Stimulated activated CD4-positive, alpha-beta T cell treated with anti-CD3 and anti-CD28 coated beads, Interleukin-1b, Interleukin-23, amount 100 ng/mL, for 24 hours (primary cell): ENCODE measurements at regions not wholly inside any gene's neighbourhood (a gene's known extent, or its start where the extent isn't known, plus 50 kb on each side); places are given as distances from the start of the nearest gene placed in this dataset.
"Not testable (repeated sequence)": the region's sequence is repeated elsewhere in the genome, so short reads cannot be mapped to it uniquely, and the experiment has no call there.

Experiments used
- DNase-seq, 4 experiments: peaks; one replicate each; pipeline ENCODE4 v3.0.0-alpha.2; 2020; ENCODE audit warnings: low read depth in 4 of 4, low spot score in 1 of 4

GRCh38 chr1:157233131-157233530, 94.9 kb upstream of the ETV3 start:
- DNase-seq: no peak

DNA sequence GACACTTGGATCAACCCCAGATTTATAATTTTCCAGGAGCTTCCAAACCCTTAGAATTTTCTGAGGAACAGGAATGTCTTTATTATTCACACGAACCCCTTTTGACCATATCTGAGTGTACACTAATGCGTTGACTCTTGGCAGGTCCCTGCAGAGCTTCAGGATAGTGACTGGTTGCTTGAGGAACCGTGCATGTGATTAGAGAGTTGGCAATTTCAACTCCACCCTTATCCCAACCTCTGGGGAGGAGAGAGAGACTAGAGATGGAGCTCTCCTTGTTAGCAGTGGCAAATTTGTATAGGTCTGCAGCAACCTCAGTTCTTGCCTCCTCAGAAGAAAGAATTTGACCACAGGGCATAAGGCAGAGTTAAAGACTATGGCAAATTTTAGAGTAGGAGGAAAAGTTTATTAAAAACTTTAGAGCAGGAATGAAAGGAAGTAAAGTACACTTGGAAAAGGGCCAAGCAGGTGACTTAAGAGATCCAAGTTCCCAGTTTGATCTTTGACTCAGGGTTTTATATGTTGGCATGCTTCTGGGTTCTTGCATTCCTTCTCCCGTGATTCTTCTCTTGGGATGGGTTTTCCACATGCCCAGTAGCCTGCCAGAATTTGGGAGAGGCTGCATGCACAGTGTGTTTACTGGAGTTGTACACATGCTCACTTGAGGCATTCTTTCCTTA, 93.8 kb upstream of the ETV3 start:
- no peak for DNase-seq

DNA sequence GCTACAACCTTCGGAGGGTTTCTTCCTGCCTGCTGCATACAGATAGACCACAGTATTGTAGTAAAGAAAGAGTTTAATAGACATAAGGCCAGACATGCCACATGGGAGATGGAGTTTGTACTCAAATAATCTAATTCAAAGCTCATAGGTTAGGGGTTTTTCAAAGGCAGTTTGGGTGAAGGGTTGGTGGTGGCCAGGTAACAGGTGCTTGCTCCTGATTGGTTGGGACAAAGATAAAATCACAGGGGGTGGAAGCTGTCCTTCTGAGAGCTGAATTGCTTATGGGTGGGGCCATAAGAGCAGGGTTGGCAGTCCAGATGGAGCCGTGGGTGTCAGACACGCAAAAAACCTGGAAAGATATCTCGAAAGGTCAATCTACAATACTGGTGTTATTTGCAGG, 92.3 kb upstream of the ETV3 start:
- no peak for DNase-seq

DNA sequence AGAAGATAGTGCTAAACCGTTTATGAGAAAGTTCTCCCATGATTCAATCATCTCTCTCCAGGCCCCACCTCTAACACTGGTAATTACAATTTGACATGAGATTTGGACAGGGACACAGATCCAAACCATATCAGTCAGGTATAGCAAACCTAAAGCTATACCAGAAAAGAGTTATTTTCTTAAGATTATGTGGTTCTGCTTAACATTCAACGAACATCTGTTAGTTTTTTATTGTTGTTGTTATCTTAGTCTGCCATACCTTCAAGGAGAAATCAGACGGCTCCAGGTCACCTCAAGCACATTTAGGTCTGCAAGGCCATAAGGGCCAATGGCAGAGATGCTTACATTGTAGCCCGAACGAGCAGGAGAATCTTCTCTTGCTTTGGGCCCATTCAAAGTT, 89.5 kb upstream of the ETV3 start:
- no peak for DNase-seq

GRCh38 chr1:157226739-157227138, 88.5 kb upstream of the ETV3 start:
- no peak for DNase-seq

DNA sequence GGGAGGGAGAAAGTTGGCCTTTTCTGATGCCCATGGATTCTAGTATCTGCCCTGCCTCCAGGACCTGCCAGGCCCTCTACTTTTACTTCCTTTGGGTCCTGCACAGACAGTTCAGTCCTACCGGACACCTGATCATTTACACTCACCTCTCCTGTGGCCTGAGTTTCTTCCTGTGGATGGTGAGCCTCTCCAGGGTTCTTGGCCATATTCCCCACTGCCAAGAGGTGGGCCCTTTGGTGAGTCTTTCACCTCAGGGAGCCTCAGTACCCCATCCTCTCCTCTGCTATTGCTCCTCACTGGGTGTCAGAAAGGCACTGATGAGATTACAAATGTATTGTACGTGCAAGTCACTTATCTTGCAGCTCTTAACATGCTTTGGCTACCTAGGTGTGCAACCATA, 81.4 kb upstream of the ETV3 start:
- no peak for DNase-seq

GRCh38 chr1:157219182-157219581, 81.0 kb upstream of the ETV3 start:
- no peak for DNase-seq

GRCh38 chr1:157218671-157219070, 80.5 kb upstream of the ETV3 start:
- DNase-seq: no peak

GRCh38 chr1:157217486-157217885, 79.3 kb upstream of the ETV3 start:
- DNase-seq: no peak

- no peak for DNase-seq
These were observed 75.6 kb upstream of the ETV3 start for GRCh38 chr1:157213836-157214235.

DNA sequence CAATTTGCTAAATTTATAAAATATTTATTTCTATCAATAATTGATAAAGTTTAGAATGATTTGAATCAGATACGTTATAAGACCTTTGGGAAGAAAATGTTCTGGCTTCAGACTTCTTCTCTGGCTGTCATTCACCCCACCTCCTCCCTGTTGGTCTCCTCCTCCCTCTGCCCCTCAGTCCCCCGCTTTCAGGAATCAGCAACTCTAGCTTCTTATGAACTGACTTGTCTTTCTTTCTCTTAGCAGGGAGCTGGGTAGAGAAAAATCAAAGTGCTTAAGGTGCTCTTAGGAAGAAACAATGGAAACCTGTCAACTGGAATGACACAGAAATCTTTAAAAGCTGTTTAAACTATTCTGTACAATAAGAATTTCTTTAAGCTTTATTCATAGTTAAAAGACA, 71.3 kb upstream of the ETV3 start:
- DNase-seq: no peak

DNA sequence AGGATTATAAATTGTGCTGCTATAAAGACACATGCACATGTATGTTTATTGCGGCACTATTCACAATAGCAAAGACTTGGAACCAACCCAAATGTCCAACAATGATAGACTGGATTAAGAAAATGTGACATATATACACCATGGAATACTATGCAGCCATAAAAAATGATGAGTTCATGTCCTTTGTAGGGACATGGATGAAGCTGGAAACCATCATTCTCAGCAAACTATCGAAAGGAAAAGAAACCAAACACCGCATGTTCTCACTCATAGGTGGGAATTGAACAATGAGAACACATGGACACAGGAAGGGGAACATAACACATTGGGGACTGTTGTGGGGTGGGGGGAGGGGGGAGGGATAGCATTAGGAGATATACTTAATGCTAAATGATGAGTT, 67.8 kb upstream of the ETV3 start:
- DNase-seq: not testable (repeated sequence)

DNA sequence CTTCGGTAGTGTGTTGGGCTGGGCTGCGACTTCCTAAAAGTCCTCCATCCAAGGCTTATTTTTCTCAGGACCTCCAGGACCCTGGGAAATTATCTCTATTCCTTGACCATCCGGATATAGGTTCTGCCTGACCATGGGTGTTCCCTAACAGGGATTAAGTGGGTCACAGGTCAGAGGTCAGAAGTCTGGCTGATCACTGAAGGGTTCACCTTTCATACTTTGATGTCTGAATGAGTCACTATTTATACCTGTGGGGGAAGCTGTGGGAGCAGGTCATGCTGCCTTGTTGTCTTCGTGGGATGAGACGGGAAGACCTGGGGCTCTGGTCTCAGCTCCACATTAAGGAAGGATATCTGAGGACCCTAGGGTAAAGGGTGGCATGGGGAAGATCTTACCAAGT, 65.0 kb upstream of the ETV3 start:
- no peak for DNase-seq

GRCh38 chr1:157202331-157202730, 64.1 kb upstream of the ETV3 start:
- no peak for DNase-seq

DNA sequence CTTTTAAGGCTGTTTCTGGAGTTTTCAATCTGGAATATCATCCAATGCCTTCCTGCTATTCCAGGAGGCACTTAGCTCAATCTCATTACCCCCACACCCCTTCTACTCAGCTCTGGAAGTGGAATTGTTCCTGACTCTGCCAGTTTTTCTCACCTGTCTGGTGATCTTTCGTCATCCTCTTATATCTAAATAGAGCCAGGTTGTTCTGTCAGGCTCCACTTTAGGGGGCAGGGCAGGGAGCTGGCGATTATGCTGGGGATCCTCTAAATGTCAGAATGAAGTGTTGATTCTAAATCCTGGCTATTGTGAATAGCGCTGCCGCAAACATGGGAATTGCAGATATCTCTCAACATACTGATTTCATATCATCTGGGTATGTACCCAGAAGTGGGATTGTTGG, 63.6 kb upstream of the ETV3 start:
- DNase-seq: no peak

DNA sequence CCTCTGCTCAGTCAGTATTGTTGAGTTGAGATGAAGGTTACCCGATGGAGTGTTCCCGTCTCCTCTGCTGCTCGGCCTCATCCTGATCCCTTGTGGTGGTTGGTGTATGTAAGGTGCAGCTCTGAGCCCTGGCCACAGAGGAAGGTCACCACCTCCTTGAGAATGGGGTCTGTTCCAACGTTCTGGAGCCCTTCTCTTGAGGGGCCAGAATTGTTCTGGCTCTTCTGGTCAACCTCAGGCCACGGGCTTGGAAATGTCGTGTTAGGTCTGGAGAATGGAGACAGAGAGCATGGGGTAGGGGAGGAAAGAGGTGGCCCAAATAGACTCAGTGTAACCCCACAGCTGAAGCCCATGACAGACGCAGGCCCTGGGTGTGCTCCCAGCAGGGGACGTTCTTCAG, 62.3 kb upstream of the ETV3 start:
- DNase-seq: no peak

- DNase-seq: no peak
These were observed 61.2 kb upstream of the ETV3 start for GRCh38 chr1:157199421-157199755.

DNA sequence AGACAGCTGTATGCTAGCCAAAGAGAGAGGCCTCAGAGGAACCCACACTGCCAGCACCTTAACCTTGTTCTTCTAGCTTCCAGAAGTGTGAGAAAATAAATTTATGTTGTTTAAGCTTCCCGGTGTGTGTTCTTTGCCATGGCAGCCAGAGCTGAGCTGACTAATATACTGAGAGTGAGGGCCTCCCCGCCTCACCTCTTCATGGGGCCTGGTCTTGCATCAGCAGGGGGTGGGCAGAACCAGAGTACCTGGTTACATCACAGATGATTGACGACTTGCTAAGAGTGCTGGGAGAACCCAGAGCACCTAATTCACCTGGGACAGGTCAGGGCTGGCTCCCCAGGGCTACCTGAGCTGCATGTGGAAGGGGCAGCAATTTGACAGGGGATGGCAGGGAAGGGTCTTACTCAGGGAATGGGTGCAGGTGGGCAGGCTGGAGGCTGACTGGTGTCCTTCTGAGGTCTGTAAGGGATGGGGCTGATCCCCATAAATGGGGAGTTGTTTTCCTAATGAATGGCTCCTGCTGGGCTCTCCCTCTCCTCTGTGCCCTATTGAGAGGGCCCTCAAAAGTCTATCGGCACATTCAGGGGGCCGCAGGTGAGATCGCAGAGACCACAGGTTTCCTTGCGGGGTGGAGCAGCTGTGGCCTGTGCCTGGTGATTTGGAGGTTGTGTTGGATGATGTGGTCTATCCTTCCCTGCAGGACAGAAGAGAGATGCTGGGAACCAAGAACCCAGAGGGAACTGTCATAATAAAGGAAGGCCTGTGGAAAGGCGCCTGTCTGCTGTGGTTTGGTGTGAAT, 60.6 kb upstream of the ETV3 start:
- no peak for DNase-seq

DNA sequence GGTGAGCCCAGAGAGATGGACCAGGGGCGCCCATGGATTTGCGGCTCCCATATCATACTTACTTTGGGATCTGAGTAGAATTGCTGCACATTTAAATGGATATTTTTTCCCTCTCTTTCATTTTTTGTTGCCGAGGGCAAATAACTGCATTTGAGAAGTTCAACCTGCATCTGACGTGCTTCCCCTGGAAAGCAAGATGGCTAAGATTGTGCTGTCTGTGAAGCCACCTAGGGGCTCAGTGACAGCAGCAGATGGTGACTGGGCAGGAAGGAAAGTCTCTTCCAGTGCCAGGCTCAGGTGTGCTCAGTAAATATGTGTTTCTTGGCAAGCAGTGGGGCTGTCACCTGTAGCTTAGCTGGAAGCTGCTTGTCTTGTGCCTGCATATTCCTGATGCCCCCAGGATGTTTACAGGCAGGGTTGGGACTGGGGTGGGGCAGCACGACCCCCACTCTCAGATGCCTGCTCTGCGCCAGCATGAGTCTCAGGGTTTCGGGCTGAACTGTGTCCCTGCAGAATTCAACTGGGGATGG, 59.8 kb upstream of the ETV3 start:
- DNase-seq: no peak

DNA sequence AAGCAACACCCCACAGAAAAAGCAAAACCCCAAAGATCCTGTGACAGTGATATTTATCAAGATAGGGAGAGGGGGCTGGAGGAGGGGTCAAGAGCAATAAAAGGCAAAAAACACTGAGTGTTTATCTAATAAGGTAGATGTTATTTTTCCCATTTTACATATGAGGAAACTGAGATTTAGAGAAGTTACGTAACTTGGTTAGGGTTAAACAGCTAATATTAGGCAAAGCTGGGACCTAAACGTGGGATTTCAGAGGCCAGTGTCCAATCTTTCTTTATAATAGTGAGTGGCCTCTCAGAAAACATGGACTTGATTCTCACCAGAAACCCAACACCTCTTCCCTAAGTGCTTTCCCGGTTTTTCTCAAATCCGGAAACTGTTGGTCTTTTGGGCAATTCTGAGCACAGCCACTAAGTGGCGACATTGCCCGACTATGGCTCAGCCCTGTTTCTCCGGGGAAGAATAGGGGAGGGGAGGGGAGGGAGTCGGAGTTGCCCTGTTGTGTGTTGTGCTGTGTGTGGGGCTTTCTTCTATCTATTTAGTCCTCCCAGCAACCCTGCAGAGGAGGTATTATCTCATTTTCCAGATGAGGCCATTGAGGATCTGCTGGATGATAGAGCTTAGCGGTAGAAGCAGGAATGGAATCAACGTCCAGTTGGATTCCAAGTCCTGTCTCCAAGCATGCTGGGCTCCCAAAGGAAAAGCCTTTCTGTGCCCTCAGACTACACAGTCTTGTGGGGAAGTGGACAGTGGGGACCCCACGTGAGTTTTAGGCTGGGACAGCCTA, 58.7 kb upstream of the ETV3 start:
- not testable (repeated sequence) for DNase-seq

- DNase-seq: no peak
These were observed 58.0 kb upstream of the ETV3 start for GRCh38 chr1:157196245-157196543.
